ENCODE measurements at regions not wholly inside any gene's neighbourhood (a gene's known extent, or its start where the extent isn't known, plus 50 kb on each side); places are given as distances from the start of the nearest gene placed in this dataset.

- TF ChIP-seq, protein P1, sequence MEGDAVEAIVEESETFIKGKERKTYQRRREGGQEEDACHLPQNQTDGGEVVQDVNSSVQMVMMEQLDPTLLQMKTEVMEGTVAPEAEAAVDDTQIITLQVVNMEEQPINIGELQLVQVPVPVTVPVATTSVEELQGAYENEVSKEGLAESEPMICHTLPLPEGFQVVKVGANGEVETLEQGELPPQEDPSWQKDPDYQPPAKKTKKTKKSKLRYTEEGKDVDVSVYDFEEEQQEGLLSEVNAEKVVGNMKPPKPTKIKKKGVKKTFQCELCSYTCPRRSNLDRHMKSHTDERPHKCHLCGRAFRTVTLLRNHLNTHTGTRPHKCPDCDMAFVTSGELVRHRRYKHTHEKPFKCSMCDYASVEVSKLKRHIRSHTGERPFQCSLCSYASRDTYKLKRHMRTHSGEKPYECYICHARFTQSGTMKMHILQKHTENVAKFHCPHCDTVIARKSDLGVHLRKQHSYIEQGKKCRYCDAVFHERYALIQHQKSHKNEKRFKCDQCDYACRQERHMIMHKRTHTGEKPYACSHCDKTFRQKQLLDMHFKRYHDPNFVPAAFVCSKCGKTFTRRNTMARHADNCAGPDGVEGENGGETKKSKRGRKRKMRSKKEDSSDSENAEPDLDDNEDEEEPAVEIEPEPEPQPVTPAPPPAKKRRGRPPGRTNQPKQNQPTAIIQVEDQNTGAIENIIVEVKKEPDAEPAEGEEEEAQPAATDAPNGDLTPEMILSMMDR (IDR thresholded peaks at IDR 0.05; ENCODE audit: insufficient read depth, low read depth, low read length): no peak
- TF ChIP-seq EZH2 (IDR thresholded peaks at IDR 0.05; ENCODE audit: insufficient read depth, low read length): no peak
Measured at GRCh38 chr14:101090976-101091375, 187.5 kb upstream of the RTL1 start.

Data from astrocyte (in vitro differentiated cells and primary cell).